GM12874 (cell line): ENCODE measurements at regions not wholly inside any gene's neighbourhood (a gene's known extent, or its start where the extent isn't known, plus 50 kb on each side); places are given as distances from the start of the nearest gene placed in this dataset.

ENCODE experiments used
- CTCF ChIP-seq: IDR thresholded peaks from 2 replicates; pipeline ENCODE4 v1.5.1; 2011; ENCODE audit warnings: low read depth, mild to moderate bottlenecking, control low read depth, low read length, moderate library complexity; ENCODE audit not compliant: insufficient read depth

GRCh38 chr1:239169276-239169675, 217.1 kb upstream of the CHRM3 start:
- no peak for TF ChIP-seq CTCF

DNA sequence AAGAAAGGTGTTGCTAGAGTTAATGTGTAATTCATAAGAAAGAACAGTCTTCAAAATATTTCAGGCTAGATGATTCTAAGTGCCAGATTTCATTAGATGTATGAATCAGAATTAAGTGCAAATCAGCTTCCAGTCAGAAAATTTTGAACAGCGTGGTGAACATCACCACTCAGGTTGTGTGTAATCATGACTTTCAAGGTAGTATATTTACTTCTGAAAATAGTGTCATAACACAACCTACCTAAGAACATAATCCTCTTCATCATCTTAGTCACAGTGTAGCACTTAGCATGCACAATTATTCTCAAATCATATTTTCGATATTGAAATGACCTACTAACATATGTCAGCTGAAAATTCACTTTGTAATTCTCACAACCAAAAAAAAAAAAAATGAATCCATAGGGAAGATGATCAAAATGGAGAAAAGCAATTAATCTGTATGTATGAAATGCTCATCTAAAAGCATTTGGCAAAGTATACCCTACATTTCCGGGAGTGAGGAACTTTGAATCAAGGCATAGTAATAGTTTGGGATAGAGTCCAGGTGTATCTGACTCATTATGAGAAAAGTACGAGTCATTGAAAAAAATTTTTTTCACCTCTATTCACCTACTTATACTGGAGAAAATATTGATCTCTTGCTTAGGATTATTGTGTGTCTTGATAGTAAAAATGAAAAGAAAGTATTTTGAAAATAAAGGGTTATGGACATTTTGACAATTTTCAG, 221.8 kb upstream of the CHRM3 start:
- TF ChIP-seq CTCF: no peak

- no peak for TF ChIP-seq CTCF
Measured at GRCh38 chr1:239155466-239156091, 230.8 kb upstream of the CHRM3 start.

GRCh38 chr1:239151937-239152336, 234.4 kb upstream of the CHRM3 start:
- TF ChIP-seq CTCF: no peak

DNA sequence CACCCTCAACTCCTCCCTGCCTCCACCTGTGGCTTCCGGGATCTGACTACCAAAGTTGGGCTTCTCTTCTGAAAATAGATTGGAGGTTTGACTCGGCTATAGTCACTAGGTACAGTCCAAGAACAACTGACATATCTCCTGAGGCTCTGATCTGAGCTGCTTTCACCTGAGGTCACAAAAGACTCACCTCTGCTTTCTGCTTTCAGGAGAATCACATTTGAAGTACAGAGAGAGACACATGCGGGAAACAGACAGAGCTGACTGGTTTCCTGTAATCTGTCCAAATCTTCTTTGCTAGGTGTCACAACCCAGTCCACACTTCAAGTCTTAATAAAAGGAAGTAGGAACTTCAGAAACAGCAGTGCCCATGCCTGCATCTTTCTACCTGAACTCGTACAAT, 245.4 kb upstream of the CHRM3 start:
- no peak for TF ChIP-seq CTCF

DNA sequence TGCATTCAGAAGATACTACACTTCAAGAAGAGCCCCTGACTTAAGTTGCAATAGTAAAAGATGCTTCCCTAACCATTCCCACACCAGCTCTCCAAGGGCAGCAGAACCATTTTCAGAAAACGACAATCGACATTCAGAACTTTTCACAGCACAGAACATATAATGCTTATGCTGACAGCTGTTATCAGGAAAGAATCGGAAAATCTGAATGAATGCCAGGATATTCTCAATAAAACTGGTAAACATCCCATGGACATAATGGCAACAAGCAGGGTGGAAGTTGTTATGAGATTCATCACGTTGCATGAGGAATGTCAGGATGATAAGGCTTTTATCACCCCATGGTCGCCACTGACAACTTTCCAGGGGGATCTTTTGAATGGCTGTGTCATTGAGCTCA, 246.6 kb upstream of the CHRM3 start:
- TF ChIP-seq CTCF: no peak

- no peak for TF ChIP-seq CTCF
Measured at GRCh38 chr1:239128541-239128940, 257.8 kb upstream of the CHRM3 start.
